ENCODE measurements at regions not wholly inside any gene's neighbourhood (a gene's known extent, or its start where the extent isn't known, plus 50 kb on each side); places are given as distances from the start of the nearest gene placed in this dataset.
"Not testable (repeated sequence)": the region's sequence is repeated elsewhere in the genome, so short reads cannot be mapped to it uniquely, and the experiment has no call there.

- DNase-seq: no peak
These were observed 373.7 kb downstream of the HACE1 start for GRCh38 chr6:104486035-104486434.

GRCh38 chr6:104484626-104485025, 375.1 kb downstream of the HACE1 start:
- no peak for DNase-seq

- no peak for DNase-seq
These were observed 375.5 kb downstream of the HACE1 start for GRCh38 chr6:104484191-104484590.

GRCh38 chr6:104483225-104483834, 376.4 kb downstream of the HACE1 start:
- no peak for DNase-seq

GRCh38 chr6:104477569-104477968, 382.1 kb downstream of the HACE1 start:
- DNase-seq: no peak

- DNase-seq: no peak
These were observed 386.7 kb downstream of the HACE1 start for GRCh38 chr6:104473021-104473429.

- DNase-seq: no peak
These were observed 387.5 kb downstream of the HACE1 start for GRCh38 chr6:104472021-104472901.

- no peak for DNase-seq
These were observed 393.4 kb downstream of the HACE1 start for GRCh38 chr6:104466306-104466705.

GRCh38 chr6:104462811-104463599, 396.7 kb downstream of the HACE1 start:
- DNase-seq: no peak

GRCh38 chr6:104460738-104461483, 398.8 kb downstream of the HACE1 start:
- no peak for DNase-seq

- DNase-seq: no peak
These were observed 400.2 kb downstream of the HACE1 start for GRCh38 chr6:104459543-104459942.

GRCh38 chr6:104449918-104450317, 409.8 kb downstream of the HACE1 start:
- DNase-seq: no peak

GRCh38 chr6:104446101-104447080, 413.3 kb downstream of the HACE1 start:
- not testable (repeated sequence) for DNase-seq

- no peak for DNase-seq
These were observed 425.2 kb downstream of the HACE1 start for GRCh38 chr6:104434519-104434918.

GRCh38 chr6:104431096-104431495, 428.6 kb downstream of the HACE1 start:
- no peak for DNase-seq

GRCh38 chr6:104428184-104428583, 431.5 kb downstream of the HACE1 start:
- DNase-seq: no peak

- no peak for DNase-seq
These were observed 436.0 kb downstream of the HACE1 start for GRCh38 chr6:104423691-104424090.

- no peak for DNase-seq
These were observed 438.1 kb downstream of the HACE1 start for GRCh38 chr6:104421650-104422049.

GRCh38 chr6:104418839-104419238, 440.9 kb downstream of the HACE1 start:
- DNase-seq: no peak

- no peak for DNase-seq
These were observed 441.6 kb downstream of the HACE1 start for GRCh38 chr6:104418125-104418524.

- DNase-seq: no peak
These were observed 445.0 kb downstream of the HACE1 start for GRCh38 chr6:104414723-104415122.

GRCh38 chr6:104413767-104414166, 446.0 kb downstream of the HACE1 start:
- DNase-seq: no peak
